ENCODE measurements at regions not wholly inside any gene's neighbourhood (a gene's known extent, or its start where the extent isn't known, plus 50 kb on each side); places are given as distances from the start of the nearest gene placed in this dataset.

GRCh38 chr3:11719406-11720303, 75.9 kb upstream of the VGLL4 start:
- TF ChIP-seq, protein P1, sequence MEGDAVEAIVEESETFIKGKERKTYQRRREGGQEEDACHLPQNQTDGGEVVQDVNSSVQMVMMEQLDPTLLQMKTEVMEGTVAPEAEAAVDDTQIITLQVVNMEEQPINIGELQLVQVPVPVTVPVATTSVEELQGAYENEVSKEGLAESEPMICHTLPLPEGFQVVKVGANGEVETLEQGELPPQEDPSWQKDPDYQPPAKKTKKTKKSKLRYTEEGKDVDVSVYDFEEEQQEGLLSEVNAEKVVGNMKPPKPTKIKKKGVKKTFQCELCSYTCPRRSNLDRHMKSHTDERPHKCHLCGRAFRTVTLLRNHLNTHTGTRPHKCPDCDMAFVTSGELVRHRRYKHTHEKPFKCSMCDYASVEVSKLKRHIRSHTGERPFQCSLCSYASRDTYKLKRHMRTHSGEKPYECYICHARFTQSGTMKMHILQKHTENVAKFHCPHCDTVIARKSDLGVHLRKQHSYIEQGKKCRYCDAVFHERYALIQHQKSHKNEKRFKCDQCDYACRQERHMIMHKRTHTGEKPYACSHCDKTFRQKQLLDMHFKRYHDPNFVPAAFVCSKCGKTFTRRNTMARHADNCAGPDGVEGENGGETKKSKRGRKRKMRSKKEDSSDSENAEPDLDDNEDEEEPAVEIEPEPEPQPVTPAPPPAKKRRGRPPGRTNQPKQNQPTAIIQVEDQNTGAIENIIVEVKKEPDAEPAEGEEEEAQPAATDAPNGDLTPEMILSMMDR (conservative IDR thresholded peaks at IDR 0.05; ENCODE audit: low read depth, low read length), result no peak
- H3K4me3 ChIP-seq (ENCODE audit: low read depth, low read length), result peak overlapping the region; percentile 82
- peak; percentile 71 for DNase-seq (ENCODE audit: low read depth)

- DNase-seq (ENCODE audit: low read depth), result peak; percentile 66
- TF ChIP-seq, protein P1 (conservative IDR thresholded peaks at IDR 0.05; ENCODE audit: low read depth, low read length), result no peak
- peak overlapping the region; percentile 82 for H3K4me3 ChIP-seq (ENCODE audit: low read depth, low read length)
Measured at GRCh38 chr3:11718637-11719405, 75.1 kb upstream of the VGLL4 start.

DNA sequence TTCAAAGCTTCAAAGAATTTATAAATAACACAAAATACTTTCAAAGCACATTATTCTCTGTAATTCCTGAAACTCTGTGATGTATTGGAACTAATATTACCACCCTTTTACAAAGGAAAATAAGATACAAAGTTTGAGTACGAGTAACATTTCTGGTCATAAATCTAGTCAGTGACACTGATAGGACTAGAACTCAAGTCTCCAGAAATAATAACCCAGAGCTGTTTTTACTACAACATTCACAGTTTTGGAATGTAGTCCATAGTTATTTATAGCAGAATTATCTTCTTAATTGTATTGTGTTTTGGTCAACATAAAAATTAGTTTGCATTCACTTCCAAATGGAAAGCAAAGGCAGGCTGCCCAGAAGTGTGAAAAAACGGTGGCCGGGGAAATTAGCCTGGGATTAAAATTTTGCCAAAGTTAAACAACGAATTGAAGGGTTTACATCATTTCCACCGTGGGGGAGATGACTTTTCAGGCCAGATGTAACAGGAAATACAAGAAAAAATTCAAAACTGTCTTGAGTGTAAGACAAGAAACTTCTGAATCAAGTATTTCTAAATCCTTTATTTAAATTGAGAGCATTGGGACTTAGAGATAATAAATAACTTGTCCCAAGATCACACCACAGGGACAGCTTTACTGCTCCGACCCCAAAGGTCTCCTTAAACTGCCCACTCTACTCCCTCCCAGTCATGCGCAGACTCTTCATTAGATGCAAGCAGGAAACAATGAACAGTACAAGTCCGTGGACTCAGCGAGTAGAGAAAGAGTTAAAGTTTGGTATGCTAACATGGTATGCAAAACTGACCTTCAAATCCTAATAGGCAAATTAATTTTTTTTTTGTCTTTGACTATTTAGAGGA, 74.3 kb upstream of the VGLL4 start:
- TF ChIP-seq, protein P1 (conservative IDR thresholded peaks at IDR 0.05; ENCODE audit: low read depth, low read length), result no peak
- H3K4me3 ChIP-seq (ENCODE audit: low read depth, low read length), result peak overlapping the region; percentile 82
- peak; percentile 67 for DNase-seq (ENCODE audit: low read depth)

- peak; percentile 35 for DNase-seq (ENCODE audit: low read depth)
- H3K4me3 ChIP-seq (ENCODE audit: low read depth, low read length), result peak overlapping the region; percentile 1
- TF ChIP-seq, protein P1 (conservative IDR thresholded peaks at IDR 0.05; ENCODE audit: low read depth, low read length), result no peak
Measured at GRCh38 chr3:11717301-11717700, 73.6 kb upstream of the VGLL4 start.

DNA sequence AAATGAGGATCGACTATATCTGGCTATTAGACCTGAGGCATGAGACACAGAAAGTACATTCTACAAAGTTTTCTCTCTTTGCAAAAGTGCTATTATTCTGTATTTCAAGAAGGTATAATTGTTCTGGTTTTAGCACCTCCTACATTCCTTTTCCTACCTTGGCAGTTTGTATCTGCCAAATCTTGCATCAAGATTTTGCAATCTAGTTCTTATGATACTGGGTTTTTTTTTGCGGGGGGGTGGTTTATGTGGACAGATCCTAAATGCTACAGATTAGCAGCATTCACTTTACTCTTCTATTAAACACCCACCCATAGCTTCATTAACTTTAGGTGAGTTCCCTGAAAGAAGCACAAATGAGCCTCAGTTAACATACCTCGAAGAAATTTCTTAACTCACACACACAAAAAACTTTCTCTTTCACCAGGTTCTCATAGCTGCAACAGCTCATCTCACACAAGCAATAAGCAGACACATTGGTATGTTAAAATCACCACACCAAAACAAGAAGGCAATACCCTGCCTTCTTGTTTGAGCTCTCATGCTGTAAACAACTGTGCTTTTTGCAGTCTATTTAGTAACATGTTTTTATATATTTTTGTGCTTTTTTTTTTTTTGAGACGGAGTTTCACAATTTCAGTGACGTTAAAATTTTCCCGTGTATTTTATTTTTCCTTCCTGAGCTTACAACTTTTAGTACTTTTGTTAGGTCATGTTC, 73.0 kb upstream of the VGLL4 start:
- H3K4me3 ChIP-seq (ENCODE audit: low read depth, low read length), result no peak overlapping the region
- DNase-seq (ENCODE audit: low read depth), result peak; percentile 40

More for the DNA sequence above, 73.0 kb upstream of the VGLL4 start:
- TF ChIP-seq, protein P1 (conservative IDR thresholded peaks at IDR 0.05; ENCODE audit: low read depth, low read length), result no peak

All from choroid plexus epithelial cell (primary cell).